RCC 7860 (cell line): ENCODE measurements at regions not wholly inside any gene's neighbourhood (a gene's known extent, or its start where the extent isn't known, plus 50 kb on each side); places are given as distances from the start of the nearest gene placed in this dataset.
A peak's percentile ranks its signal among the peaks of the same experiment; 100 is the strongest.
"Not testable (repeated sequence)": the region's sequence is repeated elsewhere in the genome, so short reads cannot be mapped to it uniquely, and the experiment has no call there.

Experiments used
- DNase-seq: peaks from one replicate; pipeline ENCODE4 v3.0.0-alpha.2; 2015; ENCODE audit warnings: low spot score
- FAIRE-seq: peaks from 2 replicates; lab custom pipeline; 2012; peaks lifted over from hg19 to GRCh38; lab: Jason Lieb, UNC

- FAIRE-seq: peak; percentile 87
- DNase-seq: peak; percentile 67
Observed at GRCh38 chr7:53596230-53596629, 560.8 kb downstream of the POM121L12 start.

DNA sequence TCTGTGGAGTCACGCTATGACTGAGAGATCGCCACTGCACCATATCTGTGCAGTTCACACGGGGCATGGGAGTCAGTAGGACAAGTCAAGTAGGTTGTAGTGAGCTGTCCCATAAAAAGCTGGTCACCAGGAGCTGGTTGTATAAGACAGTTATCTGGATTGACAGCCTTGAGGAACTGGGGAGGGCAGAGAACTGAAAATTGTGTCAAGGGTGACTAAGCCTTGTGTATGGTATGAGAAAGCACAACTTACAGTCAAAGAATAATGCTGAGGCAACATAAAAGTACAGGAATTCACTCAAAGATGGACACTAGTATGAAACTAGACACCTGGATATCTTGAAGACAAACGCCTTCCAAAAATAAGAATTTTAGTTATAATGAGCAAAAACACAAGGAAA is 564.9 kb downstream of the POM121L12 start:
- no peak for FAIRE-seq
- no peak for DNase-seq

GRCh38 chr7:53602817-53603418 is 567.5 kb downstream of the POM121L12 start:
- FAIRE-seq (no peak), DNase-seq (no peak)

GRCh38 chr7:53603461-53603860 is 568.0 kb downstream of the POM121L12 start:
- no peak for FAIRE-seq

GRCh38 chr7:53604201-53604600 is 568.8 kb downstream of the POM121L12 start:
- FAIRE-seq (no peak), DNase-seq (no peak)

More at GRCh38 chr7:53603461-53603860, 568.0 kb downstream of the POM121L12 start:
- no peak for DNase-seq

DNA sequence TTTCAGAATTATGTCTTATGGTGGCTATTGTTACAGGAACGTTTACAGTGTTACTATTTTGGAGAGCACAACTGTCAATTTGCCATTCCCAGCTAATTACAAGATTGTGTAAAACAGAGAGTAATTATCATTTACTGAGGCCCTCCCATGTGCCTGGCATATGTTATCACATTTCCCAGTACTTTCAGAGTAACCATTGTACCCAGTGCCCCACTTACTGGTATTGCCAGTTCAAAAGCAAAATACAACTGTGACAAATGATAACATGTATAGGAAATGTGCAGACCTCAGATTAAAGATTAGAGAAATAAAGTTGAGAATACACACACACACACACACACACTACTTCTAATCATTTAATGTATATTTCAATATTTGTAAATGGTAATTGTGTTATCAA is 572.5 kb downstream of the POM121L12 start:
- FAIRE-seq (no peak), DNase-seq (no peak)

DNA sequence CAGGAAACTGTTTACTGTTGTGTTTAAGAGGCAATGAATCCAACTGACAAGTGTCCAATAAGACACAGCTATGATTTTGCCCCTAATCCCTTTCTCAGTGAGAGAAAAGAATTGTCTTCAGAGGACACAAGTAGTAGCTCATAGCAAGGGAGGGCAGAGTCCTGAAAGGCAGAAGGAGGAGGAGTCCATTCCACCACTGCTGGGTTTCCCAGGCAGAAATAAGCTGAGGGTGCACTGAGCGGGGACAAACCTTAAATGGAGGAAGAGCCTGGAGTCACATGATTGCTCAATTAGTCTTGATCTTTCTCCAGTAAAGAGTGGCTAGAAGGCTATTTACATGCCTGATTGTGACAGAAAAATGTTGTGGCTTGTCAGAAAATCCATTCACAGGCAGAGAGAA is 573.8 kb downstream of the POM121L12 start:
- DNase-seq: no peak
- no peak for FAIRE-seq

- DNase-seq (no peak), FAIRE-seq (no peak)
Observed at GRCh38 chr7:53611043-53611442, 575.6 kb downstream of the POM121L12 start.

- no peak for FAIRE-seq
- no peak for DNase-seq
Observed at GRCh38 chr7:53624356-53624755, 588.9 kb downstream of the POM121L12 start.

- FAIRE-seq (no peak), DNase-seq (no peak)
Observed at GRCh38 chr7:53628775-53629174, 593.3 kb downstream of the POM121L12 start.

DNA sequence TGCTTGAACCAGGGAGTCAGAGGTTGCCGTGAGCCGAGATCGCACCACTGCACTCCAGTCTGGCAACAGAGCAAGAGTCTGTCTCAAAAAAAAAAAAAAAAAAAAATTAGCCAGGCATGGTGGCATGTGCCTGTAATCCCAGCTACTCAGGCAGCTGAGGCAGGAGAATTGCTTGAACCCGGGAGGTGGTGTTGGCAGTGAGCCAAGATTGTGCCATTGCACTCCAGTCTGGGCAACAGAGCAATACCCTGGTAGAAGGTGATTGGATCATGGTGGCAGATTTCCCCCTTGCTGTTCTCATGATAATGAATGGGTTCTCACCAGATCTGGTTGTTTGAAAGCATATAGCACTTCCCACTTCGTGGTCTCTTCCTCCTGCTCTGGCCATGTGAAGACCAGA is 599.8 kb downstream of the POM121L12 start:
- not testable (repeated sequence) for FAIRE-seq, DNase-seq

DNA sequence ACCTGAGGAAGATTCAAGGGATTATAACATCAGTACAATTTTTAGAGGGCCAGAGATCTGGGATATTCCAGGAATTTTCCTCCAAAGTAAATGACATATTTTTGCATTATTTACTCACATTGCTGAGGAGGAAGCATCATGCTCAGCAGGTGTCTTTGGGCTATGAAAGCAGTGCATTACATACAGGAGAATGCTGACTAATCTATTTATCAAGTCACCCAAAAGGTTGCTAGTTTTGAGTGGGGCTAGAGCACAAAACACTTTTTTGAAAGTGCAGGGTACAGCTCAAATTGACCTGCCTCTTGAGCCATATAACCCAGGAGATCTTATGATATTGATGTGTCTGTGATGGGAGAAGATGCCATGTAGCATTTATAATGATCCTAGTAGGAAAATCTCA is 603.1 kb downstream of the POM121L12 start:
- no peak for FAIRE-seq
- DNase-seq: no peak

DNA sequence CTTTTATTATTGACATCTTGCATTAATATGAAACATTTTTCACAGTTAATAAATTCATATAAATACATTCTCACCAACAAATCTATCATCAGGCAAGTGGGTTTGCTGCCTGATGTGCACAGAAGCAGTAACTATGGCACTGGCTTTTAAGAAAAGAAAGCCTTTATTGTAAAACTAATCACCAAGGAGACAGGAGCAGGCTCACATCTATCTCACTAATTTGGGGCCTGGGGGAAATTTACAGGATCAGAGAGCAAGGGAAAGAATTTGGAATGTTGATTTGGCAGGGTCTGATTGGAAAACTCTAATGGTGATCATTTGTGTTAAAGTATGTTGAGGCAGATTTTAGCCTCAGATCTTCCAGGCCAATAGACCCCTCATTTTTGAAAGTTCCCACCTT is 605.7 kb downstream of the POM121L12 start:
- FAIRE-seq (no peak), DNase-seq (no peak)

DNA sequence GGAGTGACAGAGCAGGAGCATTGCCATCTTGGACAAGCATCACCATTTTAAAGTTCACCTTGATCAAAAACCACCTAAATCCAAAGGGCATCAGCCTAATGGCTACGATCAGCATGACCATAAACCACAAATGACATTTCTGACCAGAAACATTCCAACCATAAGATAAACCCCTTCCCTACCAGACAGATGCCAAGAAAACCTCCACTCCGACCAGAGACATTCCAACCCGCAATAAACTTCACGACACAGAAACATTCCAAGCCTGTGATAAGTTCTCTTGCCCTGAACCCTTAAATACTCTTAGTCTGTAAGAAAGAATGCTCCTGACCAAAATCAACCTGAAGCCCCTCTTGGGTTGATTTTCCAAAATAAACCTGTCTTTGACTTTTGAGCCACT is 606.9 kb downstream of the POM121L12 start:
- FAIRE-seq (peak; percentile 93), DNase-seq (peak; percentile 64)

GRCh38 chr7:53642866-53643265 is 607.4 kb downstream of the POM121L12 start:
- DNase-seq: no peak
- no peak for FAIRE-seq

- DNase-seq: no peak
- FAIRE-seq: no peak
Observed at GRCh38 chr7:53656881-53657280, 621.4 kb downstream of the POM121L12 start.

- DNase-seq: no peak
- no peak for FAIRE-seq
Observed at GRCh38 chr7:53657586-53657985, 622.2 kb downstream of the POM121L12 start.

DNA sequence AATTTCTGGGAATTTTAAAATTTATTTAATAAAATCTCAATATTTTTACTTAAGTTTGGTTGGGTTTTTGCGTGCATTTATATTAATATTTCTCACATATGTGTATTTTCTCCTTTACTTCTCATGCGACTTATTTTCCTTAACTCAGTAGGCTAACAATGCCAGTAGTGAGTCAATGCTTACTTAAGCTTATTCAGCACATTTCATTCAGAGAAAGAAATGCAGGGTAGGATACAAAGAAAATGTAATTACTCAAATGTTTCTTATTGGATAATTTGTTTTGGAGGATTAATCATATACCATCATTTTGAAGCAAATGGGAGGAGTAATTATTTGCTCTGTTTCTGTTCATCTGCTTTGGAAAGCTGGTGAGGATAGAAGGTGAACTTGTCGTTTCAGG is 623.5 kb downstream of the POM121L12 start:
- FAIRE-seq (no peak), DNase-seq (no peak)

- DNase-seq (no peak), FAIRE-seq (no peak)
Observed at GRCh38 chr7:53661645-53662217, 626.3 kb downstream of the POM121L12 start.

GRCh38 chr7:53672681-53673080 is 637.2 kb downstream of the POM121L12 start:
- DNase-seq (no peak), FAIRE-seq (no peak)

DNA sequence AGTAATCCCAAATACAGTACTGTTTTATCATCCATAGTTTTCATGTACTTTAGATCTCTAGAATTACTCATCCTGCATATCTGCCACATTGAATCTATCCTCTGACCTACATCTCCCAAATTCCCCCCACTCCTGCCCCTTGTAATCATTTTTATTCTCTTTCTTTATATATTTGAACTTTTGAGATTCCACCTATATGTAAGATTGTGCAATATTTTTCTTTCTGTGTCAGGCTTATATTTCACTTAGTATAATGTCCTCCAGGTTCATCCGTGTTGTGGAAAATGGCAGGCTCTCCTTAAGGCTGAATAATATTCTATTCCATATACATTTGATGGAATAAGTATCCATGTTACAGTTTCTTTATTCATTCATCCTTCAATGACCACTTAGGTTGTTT is 640.4 kb downstream of the POM121L12 start:
- no peak for FAIRE-seq
- no peak for DNase-seq

- DNase-seq (no peak), FAIRE-seq (no peak)
Observed at GRCh38 chr7:53684693-53685092, 649.3 kb downstream of the POM121L12 start.

GRCh38 chr7:53690411-53690810 is 655.0 kb downstream of the POM121L12 start:
- FAIRE-seq (no peak), DNase-seq (no peak)
